Astrocyte of the hippocampus (primary cell): ENCODE measurements at regions not wholly inside any gene's neighbourhood (a gene's known extent, or its start where the extent isn't known, plus 50 kb on each side); places are given as distances from the start of the nearest gene placed in this dataset.
"Not testable (repeated sequence)": the region's sequence is repeated elsewhere in the genome, so short reads cannot be mapped to it uniquely, and the experiment has no call there.

Experiments used
- DNase-seq: peaks from one replicate; pipeline ENCODE4 v3.0.0; 2011; ENCODE audit warnings: low read depth, low spot score

DNA sequence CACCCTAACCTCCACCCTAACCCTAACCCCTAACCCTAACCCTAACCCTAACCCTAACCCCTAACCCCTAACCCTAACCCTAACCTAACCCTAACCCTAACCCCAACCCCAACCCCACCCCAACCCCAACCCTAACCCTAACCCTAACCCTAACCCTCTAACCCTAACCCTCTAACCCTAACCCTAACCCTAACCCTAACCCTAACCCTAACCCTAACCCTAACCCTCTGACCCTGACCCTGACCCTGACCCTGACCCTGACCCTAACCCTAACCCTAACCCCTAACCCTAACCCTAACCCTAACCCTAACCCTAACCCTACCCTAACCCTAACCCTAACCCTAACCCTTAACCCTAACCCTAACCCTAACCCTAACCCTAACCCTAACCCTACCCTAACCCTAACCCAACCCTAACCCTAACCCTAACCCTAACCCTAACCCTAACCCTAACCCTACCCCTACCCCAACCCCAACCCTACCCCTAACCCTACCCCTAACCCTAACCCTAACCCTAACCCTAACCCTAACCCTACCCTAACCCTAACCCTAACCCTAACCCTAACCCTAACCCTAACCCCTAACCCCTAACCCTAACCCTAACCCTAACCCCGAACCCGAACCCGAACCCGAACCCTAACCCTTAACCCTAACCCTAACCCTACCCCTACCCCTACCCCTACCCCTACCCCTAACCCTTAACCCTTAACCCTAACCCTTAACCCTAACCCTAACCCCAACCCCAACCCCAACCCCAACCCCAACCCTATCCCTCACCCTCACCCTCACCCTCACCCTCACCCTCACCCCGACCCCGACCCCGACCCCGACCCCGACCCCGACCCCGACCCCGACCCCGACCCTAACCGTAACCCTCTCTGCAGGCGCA, 186.2 kb upstream of the CHL1 start:
- DNase-seq, result not testable (repeated sequence)

DNA sequence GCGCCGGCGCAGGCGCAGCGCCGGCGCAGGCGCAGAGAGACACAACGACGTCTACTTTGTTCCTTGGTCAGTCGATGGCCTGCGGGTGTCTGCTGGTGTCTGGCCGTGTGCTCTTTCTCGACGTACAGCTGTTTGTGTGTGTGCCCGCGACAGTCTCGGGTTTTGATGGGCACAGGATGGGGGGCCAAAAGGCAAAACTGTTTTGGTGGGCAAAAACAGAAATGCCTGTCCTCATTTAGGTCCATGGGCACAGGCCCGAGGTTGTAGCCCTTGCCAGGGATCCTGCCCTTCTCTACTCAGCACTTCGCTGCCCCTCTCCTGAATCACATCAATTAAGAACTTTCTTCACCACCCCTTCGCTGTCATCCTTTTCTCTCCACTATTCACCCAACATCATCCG, 184.8 kb upstream of the CHL1 start:
- no peak for DNase-seq

DNA sequence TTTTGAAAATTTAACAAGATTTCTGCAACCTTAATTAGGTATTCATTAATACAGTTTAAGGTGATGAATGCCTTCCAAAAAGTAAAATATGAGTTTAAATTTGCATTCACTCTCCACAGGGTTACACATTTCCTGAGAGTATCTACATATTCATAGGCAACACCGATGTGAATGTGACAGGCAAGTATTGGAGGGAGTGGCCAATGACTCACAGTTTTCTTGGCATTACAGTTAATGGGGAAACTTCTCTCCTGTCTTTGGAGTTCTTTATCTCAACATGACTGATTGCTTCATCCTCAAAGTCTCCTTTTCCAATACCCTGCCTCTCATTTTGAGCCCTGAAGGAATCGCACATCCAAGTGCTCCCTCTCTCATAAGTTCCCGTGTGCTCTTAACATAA, 181.9 kb upstream of the CHL1 start:
- peak; percentile 3 for DNase-seq

DNA sequence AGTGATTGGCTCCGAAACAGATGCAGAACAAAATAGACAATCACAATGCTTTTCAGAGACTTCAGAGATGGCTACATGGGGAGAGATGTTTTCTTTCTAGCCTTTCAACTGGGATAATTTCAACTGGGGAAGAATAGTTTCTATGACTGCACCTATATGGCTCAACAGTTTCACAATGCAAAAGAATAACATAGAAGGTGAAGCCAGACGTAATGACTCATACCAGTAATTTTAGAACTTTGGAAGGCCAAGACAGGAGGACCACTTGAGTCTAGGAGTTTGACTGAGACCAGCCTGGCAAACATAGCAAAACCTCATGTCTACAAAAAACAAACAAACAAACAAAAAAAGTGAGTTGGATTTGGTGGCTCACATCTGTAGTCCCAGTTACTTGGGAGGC, 180.2 kb upstream of the CHL1 start:
- no peak for DNase-seq

DNA sequence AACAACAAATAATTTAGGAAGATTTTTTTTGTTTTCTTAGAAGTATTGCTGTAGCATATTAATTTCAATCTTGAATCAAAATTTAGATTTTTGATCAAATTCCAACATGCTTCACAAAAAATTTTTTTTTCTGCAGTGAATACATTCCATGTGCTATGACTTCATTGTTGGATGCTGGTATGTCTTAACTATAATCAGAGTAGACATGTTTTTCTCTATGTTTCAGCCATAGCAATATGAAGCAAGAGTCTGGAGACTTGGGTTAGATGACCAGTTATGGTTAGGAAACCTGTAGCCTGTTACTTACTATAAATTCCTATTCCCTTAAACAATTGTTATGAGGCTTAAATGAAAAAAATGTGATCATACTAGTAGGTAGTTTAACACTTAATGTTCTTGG, 176.1 kb upstream of the CHL1 start:
- DNase-seq, result no peak

DNA sequence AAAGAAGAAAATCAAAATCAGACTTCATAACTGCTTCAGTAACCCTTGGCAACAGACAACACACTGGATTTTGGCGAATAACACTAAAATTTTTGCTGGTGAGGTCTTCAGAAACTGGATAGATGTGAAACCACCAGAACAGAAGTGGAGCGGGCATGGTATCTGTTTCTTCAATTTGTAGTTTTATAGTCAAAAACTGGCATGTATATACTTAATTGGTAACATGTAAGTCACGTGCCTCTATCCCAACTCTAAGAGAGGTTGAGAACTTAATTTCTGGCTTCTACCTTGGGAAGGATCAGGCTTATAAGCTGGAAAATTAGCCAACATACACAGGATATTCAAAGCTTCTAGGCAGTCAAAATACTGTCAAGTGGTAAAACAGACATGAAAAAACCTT, 172.6 kb upstream of the CHL1 start:
- DNase-seq, result no peak

DNA sequence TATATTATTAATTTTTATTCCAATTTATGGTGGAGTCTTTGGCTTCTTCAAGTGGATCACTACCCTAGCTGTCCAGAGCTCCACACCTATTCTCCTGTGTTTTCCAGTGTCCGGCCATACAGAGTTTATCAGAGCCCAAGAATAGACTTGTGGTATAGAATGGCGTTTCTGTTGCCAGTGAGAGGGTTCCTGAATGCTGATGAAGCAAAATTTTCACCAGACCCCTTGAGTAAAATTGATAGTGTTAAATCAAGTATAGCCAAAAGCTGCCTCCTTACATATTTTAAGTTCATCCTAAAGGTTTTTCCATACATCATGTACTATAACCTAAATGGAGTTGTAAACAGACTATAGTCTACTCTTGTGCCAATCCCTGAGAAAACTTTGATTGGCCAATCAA, 171.5 kb upstream of the CHL1 start:
- DNase-seq, result no peak

DNA sequence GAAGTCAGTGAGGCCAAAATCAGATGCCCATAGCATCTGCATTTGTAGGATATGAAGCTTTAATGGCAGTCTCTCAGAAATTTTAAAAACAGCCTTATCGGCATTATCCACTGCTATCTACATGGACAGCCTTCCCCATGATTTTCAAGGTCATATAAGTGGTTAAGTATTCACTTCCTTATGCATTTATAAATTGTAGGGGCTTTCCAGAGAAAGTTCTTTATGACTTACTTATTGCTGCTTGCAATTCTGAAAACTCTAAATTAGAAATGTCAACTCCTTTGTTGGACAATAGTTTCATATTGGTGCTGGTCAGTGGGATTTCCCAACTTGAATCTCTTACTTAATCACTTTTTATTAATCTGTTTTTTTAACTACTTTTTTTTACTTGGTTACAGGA, 160.6 kb upstream of the CHL1 start:
- not testable (repeated sequence) for DNase-seq

DNA sequence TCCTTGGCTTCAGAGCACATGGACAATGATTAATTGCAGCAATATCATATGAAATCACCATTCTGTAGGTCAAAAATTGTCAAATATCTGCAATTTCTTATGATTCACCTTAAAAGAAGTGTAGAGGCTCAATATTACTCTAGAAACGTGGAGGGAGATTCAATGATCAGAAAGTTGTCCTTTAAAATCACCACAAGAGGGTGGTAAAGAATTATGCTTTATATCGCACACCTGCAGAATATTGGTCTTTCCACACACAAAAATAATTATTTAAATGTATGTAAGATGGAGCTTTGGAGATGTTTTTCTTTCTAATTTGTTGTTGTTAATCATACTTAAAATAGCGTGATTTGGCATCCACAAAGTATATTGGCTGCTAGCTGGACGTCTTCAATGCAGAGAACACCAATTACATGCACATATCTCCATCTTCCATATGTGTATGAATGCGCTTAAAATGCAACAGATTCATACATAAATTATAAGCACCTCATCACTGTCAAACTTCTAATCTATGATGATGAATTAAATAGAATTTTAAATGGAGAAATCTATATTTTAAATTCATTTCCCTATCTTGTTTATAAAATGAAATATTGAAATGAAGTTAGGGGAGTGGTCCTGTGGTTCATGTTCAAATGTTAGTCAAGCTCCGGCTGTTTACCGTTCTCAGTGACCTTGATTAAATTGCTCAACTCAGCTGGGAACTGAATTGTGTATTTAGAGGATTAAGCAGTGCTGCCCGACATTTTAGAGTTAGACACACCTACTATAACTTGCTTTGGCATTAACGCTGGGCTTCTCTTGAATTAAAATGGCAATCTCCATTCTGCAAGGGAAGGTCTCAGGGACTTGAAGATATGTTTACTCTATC, 153.5 kb upstream of the CHL1 start:
- DNase-seq, result peak; percentile 34

DNA sequence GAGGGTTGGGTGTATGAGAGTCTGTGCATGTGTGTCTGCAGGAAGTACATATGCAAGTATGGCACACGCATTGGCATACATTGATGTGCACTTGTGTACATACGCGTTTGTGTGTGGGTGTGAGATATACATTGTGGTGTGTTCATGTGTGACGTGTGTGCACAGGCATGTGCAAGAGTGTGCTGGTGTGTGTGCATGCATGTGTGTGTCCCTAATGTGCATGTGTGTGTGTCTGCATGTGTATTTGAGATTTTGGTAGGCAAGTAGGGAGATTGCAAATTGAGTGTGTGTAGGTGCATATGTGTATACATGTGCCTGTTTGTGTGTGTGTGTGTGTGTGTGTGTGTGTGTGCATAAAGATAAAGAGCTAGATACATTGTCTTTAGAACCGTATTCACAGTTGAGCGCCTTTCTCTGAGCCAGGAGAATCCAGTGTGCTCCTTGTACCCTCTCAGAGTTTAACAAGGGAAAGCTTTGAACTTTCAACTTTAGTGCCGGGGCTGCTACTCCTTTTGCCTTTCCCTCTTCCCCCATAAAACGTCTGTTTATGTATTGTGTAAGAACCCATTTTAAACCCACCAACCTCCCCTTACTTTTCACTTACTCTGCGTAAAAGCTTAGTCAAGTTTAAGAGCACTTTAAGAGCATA, 152.4 kb upstream of the CHL1 start:
- no peak for DNase-seq

DNA sequence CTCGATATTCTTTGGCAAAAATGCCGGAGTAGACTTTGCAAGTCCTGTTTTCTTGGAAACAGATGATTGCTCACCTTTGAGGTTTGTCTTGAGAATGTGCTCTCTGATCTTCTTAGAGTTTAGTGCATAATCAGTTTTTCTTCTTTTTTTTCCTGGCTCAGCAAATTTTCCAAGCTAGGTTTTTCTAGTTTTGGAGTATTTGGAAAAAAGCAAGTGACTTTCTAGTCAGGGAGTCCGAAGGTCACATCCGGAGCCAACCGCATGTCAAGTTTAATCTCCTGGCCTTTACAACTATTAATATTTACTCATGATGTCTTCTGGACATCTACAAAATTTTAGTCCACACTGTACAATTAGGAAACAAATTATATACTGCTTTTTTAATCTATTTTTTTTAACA, 151.6 kb upstream of the CHL1 start:
- DNase-seq, result not testable (repeated sequence)

DNA sequence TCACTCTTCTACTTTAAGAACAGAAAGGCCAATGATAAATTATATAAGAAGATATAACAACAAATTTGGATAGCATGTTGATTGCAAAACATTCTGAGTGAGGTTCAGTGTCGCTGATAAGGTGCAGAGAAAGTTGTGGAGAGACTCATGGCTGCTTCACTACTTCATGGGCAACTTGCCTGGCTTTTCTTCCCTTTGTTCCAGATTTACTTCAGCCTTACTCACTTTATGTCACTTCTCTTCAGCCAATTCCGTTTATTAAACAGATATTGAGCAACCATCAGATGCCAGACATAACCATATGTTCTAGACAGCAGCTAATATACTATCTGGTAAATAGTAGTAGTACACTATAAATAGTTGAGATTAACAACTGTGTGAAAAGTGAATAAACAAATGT, 150.0 kb upstream of the CHL1 start:
- DNase-seq, result no peak

DNA sequence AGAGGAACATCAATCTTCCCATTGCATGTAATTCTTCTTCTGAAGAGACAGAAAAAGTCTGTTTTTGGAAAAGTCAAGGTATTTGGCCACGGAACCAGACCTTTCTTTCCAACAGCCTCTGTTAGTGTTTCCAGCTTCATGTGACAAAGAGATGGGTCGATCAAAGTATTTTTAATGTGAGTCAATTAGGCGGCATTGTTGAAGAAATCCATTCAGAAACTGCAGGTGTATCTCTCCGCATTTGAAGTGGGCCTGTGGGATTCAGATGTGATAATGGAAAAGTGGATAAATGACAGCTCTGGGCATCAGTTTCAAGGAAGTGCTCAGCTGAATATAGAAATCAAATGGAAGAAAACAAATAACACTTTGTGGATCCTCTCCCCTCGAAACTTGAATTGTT, 143.1 kb upstream of the CHL1 start:
- DNase-seq, result not testable (repeated sequence)

DNA sequence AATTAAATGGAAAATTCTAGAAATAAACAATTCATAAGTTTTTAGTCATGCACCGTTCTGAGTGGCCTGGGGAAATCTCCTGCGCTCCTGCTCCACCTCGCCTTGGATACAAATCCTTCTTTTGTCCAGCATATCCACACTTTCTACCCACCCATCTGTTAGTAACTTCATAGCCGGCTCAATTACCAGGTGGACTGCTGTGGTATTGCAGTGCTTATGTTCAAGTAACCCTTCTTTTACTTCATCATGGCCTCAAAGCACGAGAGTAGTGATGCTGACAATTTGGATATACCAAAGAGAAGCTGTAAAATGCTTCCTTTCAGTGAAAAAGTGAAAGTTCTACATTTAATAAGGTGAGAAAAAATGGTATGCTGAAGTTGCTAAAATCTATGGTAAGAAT, 142.3 kb upstream of the CHL1 start:
- DNase-seq, result no peak

DNA sequence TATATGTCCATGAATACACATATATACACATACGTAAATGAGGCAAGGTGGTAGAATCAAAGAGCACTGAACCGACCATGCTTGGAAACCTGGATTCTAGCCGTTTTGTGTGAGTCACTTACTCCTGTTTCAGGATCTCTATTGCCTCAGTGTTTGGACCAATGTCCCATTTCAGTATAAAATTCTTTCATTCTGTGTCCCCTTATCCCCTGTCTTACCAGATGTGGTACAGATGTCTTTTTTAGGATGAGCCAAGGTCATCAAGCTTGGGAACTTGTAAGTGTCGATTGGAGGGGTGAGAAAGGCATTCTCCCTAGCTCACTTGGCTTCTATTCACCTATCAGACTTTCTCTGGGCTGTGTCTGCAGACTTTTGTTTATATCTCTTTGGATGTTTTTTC, 139.9 kb upstream of the CHL1 start:
- DNase-seq, result no peak

DNA sequence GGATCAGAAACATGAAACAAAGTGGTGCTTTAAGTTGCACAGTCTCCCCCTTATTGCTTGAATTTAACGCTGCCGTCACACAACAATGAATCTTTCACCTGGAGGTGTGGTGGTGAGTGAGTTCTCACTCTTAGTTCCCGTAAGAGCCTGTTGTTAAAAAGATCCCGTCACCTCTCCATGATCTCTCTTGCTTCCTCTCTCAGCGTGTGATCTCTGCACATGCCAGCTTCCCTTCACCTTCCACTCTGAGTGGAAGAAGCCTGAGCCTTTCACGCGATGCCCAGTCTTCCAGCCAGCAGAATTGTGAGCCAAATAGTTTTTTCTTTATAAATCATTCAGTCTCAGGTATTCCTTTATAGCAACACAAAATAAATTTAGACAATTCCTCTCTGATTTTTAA, 136.7 kb upstream of the CHL1 start:
- DNase-seq, result no peak

DNA sequence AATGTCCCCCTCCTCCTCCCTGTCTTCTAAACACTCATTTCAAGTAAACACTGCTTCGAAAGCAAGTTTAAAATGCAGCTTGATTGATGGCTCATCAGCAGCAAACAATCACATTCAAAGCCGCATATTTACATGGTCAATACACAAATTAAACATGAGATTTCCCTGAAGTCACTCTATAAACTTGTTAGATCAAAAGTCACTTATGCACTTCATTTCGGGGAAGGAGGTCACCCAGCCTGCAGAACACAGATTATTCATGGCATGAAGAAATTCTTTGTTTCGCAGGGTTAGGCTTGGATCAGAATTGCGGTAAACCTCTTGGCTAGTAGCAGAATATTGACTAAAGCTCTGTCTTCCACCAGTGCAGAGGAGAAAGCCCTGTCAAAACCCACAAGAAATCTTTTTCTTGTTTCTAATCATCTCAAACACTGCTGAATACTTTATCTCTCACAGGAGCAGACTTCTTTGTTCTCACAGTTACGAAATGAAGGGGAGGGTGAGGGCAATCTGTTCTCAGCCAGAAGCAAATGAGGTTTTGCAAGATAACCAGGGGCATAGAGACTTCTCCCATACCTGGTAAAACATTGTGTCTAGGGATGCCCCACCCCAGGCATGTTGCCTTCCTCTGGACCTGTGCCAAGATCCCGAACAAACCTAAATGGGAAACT, 133.3 kb upstream of the CHL1 start:
- peak; percentile 76 for DNase-seq

DNA sequence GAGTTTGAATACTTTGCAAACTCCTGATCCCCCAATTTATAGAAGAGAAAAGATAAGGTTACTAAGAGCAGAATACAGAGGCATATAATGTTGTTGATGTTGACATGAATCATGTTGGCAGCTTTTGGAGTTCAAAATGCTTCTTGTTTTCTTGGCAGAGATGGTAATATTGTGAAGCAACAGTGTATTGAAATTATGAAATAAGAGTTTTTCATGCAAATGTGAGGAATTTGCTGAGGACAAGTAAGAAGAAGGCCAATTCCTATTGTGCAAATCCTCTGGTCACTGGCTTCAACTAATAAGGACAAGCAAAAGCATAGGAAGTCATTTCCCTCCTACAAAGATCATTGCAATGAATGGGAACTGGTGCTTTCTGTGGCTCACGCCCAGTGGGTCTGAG, 126.9 kb upstream of the CHL1 start:
- no peak for DNase-seq

DNA sequence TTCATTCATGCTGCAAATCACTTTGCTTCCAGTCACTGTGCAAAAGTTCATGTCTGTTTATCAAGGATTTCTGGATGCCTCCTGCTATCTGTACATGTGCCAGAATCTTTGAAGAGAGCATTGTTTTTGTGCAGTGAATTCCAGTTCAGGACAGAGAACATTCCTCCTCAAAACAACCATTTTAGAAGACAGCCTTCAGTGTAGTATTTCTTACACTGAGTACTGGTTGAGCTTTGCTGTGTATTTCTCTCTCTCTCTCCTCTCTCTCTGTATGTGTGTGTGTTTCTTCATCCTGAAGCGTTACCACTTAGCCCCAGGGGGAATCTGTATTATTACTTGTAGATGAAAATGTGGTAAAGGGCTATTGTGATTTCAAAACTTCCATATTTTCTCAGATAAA, 123.8 kb upstream of the CHL1 start:
- DNase-seq, result peak; percentile 77

DNA sequence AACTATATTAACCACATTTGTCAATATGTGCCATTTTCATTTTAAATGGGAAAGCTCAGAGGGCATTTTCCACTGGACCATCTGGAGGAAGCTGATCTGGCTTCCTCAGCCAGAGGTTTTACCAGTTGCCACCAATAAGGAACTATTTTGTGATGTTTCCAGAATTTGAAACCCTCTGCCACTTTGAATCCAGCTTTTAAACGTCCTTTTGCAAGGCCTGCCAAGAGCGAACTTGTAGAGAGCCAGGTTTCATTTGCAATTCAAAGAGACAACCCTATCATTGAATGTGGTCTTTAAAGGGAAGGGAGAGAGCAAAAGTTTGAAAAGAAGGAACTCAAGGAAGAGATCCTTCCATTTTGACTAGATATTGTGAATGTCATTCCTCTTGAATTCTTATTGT, 123.3 kb upstream of the CHL1 start:
- DNase-seq, result peak; percentile 47

DNA sequence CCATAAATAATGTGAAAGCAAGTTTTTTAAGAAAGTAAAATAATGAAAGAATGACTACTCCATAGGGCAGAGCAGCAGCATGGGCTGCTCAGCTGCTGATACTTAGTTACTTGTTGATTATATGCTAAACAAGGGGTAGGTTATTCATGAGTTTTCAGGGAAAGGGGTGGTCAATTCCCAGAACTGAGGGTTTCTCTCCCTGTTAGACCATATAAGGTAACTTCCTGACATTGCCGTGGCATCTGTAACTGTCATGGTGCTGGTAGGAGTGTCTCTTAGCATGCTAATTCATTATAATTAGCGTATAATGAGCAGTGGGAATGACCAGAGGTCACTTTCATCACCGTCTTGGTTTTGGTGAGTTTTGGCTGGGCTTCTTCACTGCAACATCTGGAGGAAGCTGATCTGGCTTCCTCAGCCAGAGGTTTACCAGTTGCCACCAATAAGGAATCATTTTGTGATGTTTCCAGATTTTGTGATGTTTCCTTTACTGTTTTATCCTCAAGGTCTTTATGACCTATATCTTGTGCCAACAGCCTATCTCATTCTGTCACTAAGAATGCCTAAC, 121.8 kb upstream of the CHL1 start:
- DNase-seq, result peak; percentile 66
